Frontal cortex (tissue), 3 donors: ENCODE measurements at regions not wholly inside any gene's neighbourhood (a gene's known extent, or its start where the extent isn't known, plus 50 kb on each side); places are given as distances from the start of the nearest gene placed in this dataset.

Experiments
- DNase-seq, 2 donors: peaks; one replicate each; pipeline ENCODE4 v3.0.0; 2012; ENCODE audit warnings: low spot score in 2 of 2
- FAIRE-seq: peaks from 2 replicates; lab custom pipeline; 2012; peaks lifted over from hg19 to GRCh38; lab: Jason Lieb, UNC
- donor health status: control.
- donor health status: control.
- donor health status: control.

GRCh38 chr5:32975656-32976375 lies 264.7 kb downstream of the NPR3 start:
- no peak for DNase-seq
- FAIRE-seq: no peak

- FAIRE-seq (no peak), DNase-seq (no peak)
Measured at GRCh38 chr5:32981061-32981460, 269.9 kb downstream of the NPR3 start.

GRCh38 chr5:32984851-32985610 lies 273.9 kb downstream of the NPR3 start:
- DNase-seq: no peak
- no peak for FAIRE-seq

GRCh38 chr5:32989815-32990214 lies 278.7 kb downstream of the NPR3 start:
- DNase-seq: no peak
- no peak for FAIRE-seq

- FAIRE-seq (no peak), DNase-seq (no peak)
Measured at GRCh38 chr5:32990593-32991420, 279.7 kb downstream of the NPR3 start.

DNA sequence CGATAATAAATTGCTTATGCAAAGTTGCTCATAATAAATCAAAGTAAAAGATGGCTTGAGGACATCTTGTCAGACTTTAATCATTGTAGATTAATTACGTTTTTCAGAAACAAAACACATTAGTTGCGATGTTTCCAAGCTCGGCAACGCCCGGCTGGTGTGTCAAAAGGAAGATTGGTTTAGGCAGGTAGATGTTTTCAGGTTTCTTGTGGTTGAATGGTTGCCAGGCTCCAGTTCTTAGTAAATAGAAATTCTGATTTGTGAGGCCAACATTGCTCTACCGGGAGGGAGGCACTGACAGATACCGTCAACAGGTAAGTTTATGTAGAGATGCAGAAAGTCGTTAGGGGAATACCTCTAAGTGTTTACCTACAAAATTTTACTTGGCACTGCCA lies 280.3 kb downstream of the NPR3 start:
- DNase-seq: no peak
- no peak for FAIRE-seq

GRCh38 chr5:32996336-32996735 lies 285.2 kb downstream of the NPR3 start:
- DNase-seq: no peak
- FAIRE-seq: no peak

GRCh38 chr5:33008751-33009418 lies 297.8 kb downstream of the NPR3 start:
- DNase-seq (no peak), FAIRE-seq (no peak)

- DNase-seq (no peak), FAIRE-seq (no peak)
Measured at GRCh38 chr5:33010846-33011245, 299.7 kb downstream of the NPR3 start.

- DNase-seq (no peak), FAIRE-seq (no peak)
Measured at GRCh38 chr5:33011801-33012200, 300.7 kb downstream of the NPR3 start.

- no peak for DNase-seq
- FAIRE-seq: no peak
Measured at GRCh38 chr5:33023649-33024048, 312.5 kb downstream of the NPR3 start.

GRCh38 chr5:33032271-33033070 lies 321.4 kb downstream of the NPR3 start:
- FAIRE-seq (no peak), DNase-seq (no peak)

DNA sequence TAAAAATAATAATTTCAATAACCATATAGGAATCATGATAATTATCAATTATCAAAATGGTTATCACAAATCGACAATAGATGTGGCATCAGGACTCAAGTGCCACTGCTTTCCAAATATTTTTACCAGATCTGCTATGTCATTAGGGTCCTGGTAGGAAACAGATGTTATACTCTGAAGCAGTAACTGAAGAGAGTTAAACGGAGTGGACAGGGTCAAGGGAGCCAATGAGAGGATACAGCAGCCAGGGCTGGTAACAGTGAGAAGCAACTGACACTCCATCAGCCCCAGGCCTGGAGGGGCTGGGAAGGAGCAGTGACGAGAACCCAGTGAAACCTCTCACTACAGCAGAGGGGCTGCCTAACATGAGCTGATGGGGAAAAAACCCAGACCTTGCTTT lies 322.4 kb downstream of the NPR3 start:
- FAIRE-seq (no peak), DNase-seq (no peak)

DNA sequence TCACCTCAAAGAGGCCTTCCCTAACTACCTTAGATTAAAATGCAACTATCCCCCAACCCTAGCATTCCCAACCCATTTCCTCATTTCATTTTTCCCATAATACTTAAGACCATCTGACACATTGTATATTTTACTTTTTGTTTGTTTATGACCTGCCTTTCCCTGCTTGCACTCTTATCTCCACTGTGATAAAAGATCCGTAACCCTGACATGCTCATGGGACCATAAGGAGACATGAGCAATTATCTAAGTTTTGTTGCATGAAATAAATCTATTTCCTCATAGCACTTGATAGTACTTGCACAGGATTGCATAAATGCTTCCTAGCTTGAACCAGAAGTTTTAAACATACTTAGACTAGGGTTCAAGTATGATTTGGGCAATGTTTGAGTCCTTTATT lies 323.7 kb downstream of the NPR3 start:
- FAIRE-seq (no peak), DNase-seq (no peak)

DNA sequence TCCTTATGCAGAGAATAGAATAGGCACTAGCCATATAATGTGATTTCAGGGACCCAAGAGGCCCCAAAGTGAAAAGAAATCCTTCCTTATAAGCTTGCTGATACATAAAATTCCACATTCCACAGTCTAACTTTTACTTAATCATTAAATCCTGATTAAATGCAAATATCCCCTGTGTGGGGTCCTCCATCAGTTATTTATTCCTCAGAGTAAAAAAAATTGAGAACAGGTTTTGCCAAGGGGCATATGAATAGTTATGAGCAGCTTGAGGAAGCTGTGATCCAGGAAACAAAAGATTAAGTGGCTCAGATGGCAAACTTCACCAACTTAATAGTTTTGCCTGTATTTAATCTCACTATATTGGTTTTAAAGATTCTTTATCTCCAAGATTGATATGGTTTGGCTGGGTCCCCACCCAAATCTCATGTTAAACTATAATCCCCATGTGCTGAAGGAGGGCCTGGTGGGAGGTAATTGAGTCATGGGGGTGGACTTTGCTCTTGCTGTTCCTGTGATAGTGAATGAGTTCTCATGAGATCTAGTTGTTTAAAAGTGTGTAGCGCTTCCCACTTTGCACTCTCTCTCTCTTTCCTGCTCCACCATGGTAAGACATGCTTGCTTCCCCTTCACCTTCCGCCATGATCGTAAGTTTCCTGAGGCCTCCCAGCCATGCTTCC lies 324.9 kb downstream of the NPR3 start:
- no peak for DNase-seq
- no peak for FAIRE-seq

- DNase-seq: no peak
Measured at GRCh38 chr5:33037076-33037475, 326.0 kb downstream of the NPR3 start.

GRCh38 chr5:33041586-33041985 lies 330.5 kb downstream of the NPR3 start:
- FAIRE-seq: no peak
- no peak for DNase-seq

More at GRCh38 chr5:33037076-33037475, 326.0 kb downstream of the NPR3 start:
- FAIRE-seq: no peak

DNA sequence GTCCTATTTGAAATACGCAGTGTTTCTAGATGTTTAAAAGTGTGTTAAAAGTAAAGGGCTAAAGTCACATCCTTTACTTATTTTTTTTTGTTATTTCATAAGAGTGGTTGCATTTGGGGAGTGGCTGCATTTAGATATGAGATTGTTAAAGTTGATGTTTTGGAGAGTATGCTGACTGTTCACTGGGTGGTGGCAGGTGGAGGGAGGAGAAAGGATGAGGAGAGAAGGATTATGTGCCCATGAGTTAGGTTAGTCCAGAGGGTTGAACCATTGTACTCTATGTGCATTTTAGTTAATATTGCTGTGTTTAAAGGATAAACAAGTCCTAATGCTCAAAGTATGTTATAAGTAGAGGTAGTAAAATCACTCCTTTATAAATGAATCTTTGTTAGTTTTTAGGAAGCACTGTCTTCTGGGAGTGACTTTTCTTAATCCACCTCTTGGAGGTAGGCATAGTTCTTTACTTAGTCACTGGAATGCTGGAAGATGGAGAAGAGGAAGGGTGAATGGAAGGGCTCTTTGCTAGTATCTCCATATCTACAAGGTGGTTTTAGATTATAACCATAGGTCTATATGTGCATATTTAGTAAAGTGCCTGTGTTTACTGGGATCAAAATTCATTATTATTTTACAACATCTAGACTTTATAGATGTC lies 332.3 kb downstream of the NPR3 start:
- FAIRE-seq (no peak), DNase-seq (no peak)
